Gastroesophageal sphincter (tissue), 4 donors: ENCODE measurements at regions not wholly inside any gene's neighbourhood (a gene's known extent, or its start where the extent isn't known, plus 50 kb on each side); places are given as distances from the start of the nearest gene placed in this dataset.

Source experiments
- ATAC-seq: fragments of 150-250 bp; one replicate; pipeline ENCODE4 v1.9.1; 2016; ENCODE audit warnings: mild to moderate bottlenecking, moderate library complexity
- H3K27ac ChIP-seq, 4 donors: fragments of 200-600 bp; sonication (generic) in 3 of 4; 1 replicate in 3 of 4; 2 replicates in 1 of 4; pipeline ENCODE4 v1.5.1; 2016 to 2019
- H3K27me3 ChIP-seq: fragments of 200-600 bp; sonication (generic); one replicate; pipeline ENCODE4 v1.5.1; 2019
- H3K36me3 ChIP-seq, 2 donors: fragments of 200-600 bp; sonication (generic); one replicate each; pipeline ENCODE4 v1.5.1; 2019; ENCODE audit warnings: control low read depth in 1 of 2
- H3K4me1 ChIP-seq, 3 donors: fragments of 200-600 bp; sonication (generic); 1 replicate in 2 of 3; 2 replicates in 1 of 3; pipeline ENCODE4 v1.5.1; 2016 to 2019; ENCODE audit warnings: control low read depth in 2 of 3
- H3K4me3 ChIP-seq, 2 donors: fragments of 200-600 bp; sonication (generic); one replicate each; pipeline ENCODE4 v1.5.1; 2019; ENCODE audit warnings: mild to moderate bottlenecking in 1 of 2, moderate library complexity in 1 of 2
- H3K9me3 ChIP-seq, 3 donors: fragments of 200-600 bp; sonication (generic); one replicate each; pipeline ENCODE4 v1.5.1; 2017 to 2019; ENCODE audit warnings: control low read depth in 2 of 3
- CTCF ChIP-seq, 4 experiments: fragments of 200-600 bp in 2 of 4; fragments of 450-650 bp in 2 of 4; sonication (generic) in 1 of 4; IDR thresholded peaks; one replicate each; pipeline ENCODE4 v1.5.1; 2017 to 2019; ENCODE audit warnings: antibody characterized with exemption in 4 of 4, mild to moderate bottlenecking in 2 of 4, moderate library complexity in 2 of 4
- EP300 ChIP-seq: sonication (generic); formaldehyde crosslinking; IDR thresholded peaks from one replicate; pipeline ENCODE4 v1.6.1; 2017; ENCODE audit warnings: antibody characterized with exemption, mild to moderate bottlenecking
- POLR2A ChIP-seq, 2 donors: fragments of 450-650 bp; IDR thresholded peaks; one replicate each; pipeline ENCODE4 v1.6.1; 2017; ENCODE audit warnings: antibody characterized with exemption in 2 of 2, mild to moderate bottlenecking in 2 of 2, moderate library complexity in 1 of 2
- POLR2AphosphoS5 ChIP-seq: sonication (generic); formaldehyde crosslinking; IDR thresholded peaks from one replicate; pipeline ENCODE4 v1.6.1; 2017; ENCODE audit warnings: antibody characterized with exemption
- WGBS, 2 donors: methylation state at CpG; one replicate each; pipeline ENCODE4 v1.1.5; 2018; ENCODE audit warnings: low coverage in 1 of 2; 5-methylcytosine and 5-hydroxymethylcytosine counted together

GRCh38 chr2:2493496-2493895, 162.4 kb upstream of the MYT1L start:
- Histone ChIP-seq H3K27me3 (no peaks in the 10 kb centered on the region), H3K4me1 (no peaks in the 10 kb centered on the region), H3K36me3 (no peaks in the 10 kb centered on the region), H3K9me3 (no peaks in the 10 kb centered on the region), H3K27ac (no peak overlapping the region), H3K4me3 (no peak overlapping the region)
- ATAC-seq = no peak
- WGBS, 2 donors = 82 to 100% methylated on average over 4 to 5 of the region's 5 CpGs
- no peak for TF ChIP-seq POLR2AphosphoS5
- TF ChIP-seq EP300 = no peak
- no peak for TF ChIP-seq CTCF (IDR thresholded peaks at IDR 0.05)
- TF ChIP-seq POLR2A (IDR thresholded peaks at IDR 0.05) = no peak

GRCh38 chr2:2492800-2493199, 161.7 kb upstream of the MYT1L start:
- no peaks in the 10 kb centered on the region for H3K27me3 ChIP-seq
- TF ChIP-seq POLR2AphosphoS5 (no peak), POLR2A (IDR thresholded peaks at IDR 0.05) (no peak), CTCF (IDR thresholded peaks at IDR 0.05) (no peak), EP300 (no peak)
- no peak for ATAC-seq
- H3K36me3 ChIP-seq = no peaks in the 10 kb centered on the region
- no peak overlapping the region for H3K4me3 ChIP-seq
- H3K4me1 ChIP-seq = no peaks in the 10 kb centered on the region
- no peak overlapping the region for H3K27ac ChIP-seq
- no peaks in the 10 kb centered on the region for H3K9me3 ChIP-seq
- WGBS, 2 donors = 73% methylated on average over 4 of the region's 4 CpGs; no CpG with 5 or more reads in 1 of the 2 donors

- Histone ChIP-seq H3K27ac (no peak overlapping the region), H3K9me3 (no peaks in the 10 kb centered on the region), H3K4me1 (no peaks in the 10 kb centered on the region), H3K4me3 (no peak overlapping the region), H3K36me3 (no peaks in the 10 kb centered on the region), H3K27me3 (no peaks in the 10 kb centered on the region)
- TF ChIP-seq EP300 = no peak
- TF ChIP-seq CTCF (IDR thresholded peaks at IDR 0.05) = no peak
- no peak for TF ChIP-seq POLR2AphosphoS5
- no peak for TF ChIP-seq POLR2A (IDR thresholded peaks at IDR 0.05)
- 89 to 90% methylated on average over 1 to 2 of the region's 2 CpGs for WGBS, 2 donors
- no peak for ATAC-seq
Measured at GRCh38 chr2:2491964-2492363, 160.9 kb upstream of the MYT1L start.

- no peak for TF ChIP-seq POLR2A (IDR thresholded peaks at IDR 0.05)
- TF ChIP-seq EP300 = no peak
- no peak for TF ChIP-seq POLR2AphosphoS5
- no peak for TF ChIP-seq CTCF (IDR thresholded peaks at IDR 0.05)
- 74 to 84% methylated on average over 7 to 8 of the region's 8 CpGs for WGBS, 2 donors
- H3K9me3 ChIP-seq = peaks cover 0 to 5% (median 0%) of the 10 kb centered on the region in 3 donors
Measured at GRCh38 chr2:2484301-2484700, 153.2 kb upstream of the MYT1L start.

GRCh38 chr2:2482851-2483250, 151.8 kb upstream of the MYT1L start:
- no peaks in the 10 kb centered on the region for H3K27me3 ChIP-seq
- 54 to 60% methylated on average over 3 to 4 of the region's 4 CpGs for WGBS, 2 donors

More at GRCh38 chr2:2484301-2484700, 153.2 kb upstream of the MYT1L start:
- Histone ChIP-seq H3K36me3 (no peaks in the 10 kb centered on the region), H3K27me3 (no peaks in the 10 kb centered on the region), H3K4me3 (no peak overlapping the region), H3K27ac (no peak overlapping the region), H3K4me1 (no peaks in the 10 kb centered on the region)
- no peak for ATAC-seq

More at GRCh38 chr2:2482851-2483250, 151.8 kb upstream of the MYT1L start:
- Histone ChIP-seq H3K4me3 (no peak overlapping the region), H3K36me3 (no peaks in the 10 kb centered on the region), H3K27ac (no peak overlapping the region), H3K9me3 (peaks cover 0 to 5% (median 0%) of the 10 kb centered on the region in 3 donors), H3K4me1 (no peaks in the 10 kb centered on the region)
- TF ChIP-seq EP300 = no peak
- no peak for TF ChIP-seq CTCF (IDR thresholded peaks at IDR 0.05)
- no peak for TF ChIP-seq POLR2A (IDR thresholded peaks at IDR 0.05)
- ATAC-seq = no peak
